Left lung (tissue), 4 donors: ENCODE measurements at regions not wholly inside any gene's neighbourhood (a gene's known extent, or its start where the extent isn't known, plus 50 kb on each side); places are given as distances from the start of the nearest gene placed in this dataset.

Experiments used
- ATAC-seq: fragments of 200-7000 bp; cut with Tn5 transposase; one replicate; pipeline ENCODE4 v1.9.1; 2020; ENCODE audit warnings: moderate library complexity
- DNase-seq, 4 donors: peaks; one replicate each; pipeline ENCODE4 v3.0.0-alpha.2; 2013 to 2020
- H3K27ac ChIP-seq, 2 donors: fragments of 200-600 bp; sonication (generic) in 1 of 2; one replicate each; pipeline versions ENCODE4 v1.5.0 to v1.8.0; 2020 to 2021
- H3K27me3 ChIP-seq, 2 donors: fragments of 200-600 bp; sonication (generic) in 1 of 2; one replicate each; pipeline versions ENCODE4 v1.5.0 to v1.8.0; 2020 to 2021
- H3K36me3 ChIP-seq, 2 donors: fragments of 200-600 bp; sonication (generic) in 1 of 2; one replicate each; pipeline versions ENCODE4 v1.5.0 to v1.8.0; 2020 to 2021
- H3K4me1 ChIP-seq, 2 donors: fragments of 200-600 bp; one replicate each; pipeline ENCODE4 v1.8.0; 2021
- H3K4me3 ChIP-seq, 2 donors: fragments of 200-600 bp; sonication (generic) in 1 of 2; one replicate each; pipeline versions ENCODE4 v1.5.0 to v1.8.0; 2020 to 2021; ENCODE audit warnings: mild to moderate bottlenecking in 1 of 2
- H3K9me3 ChIP-seq, 2 donors: fragments of 200-600 bp; sonication (generic) in 1 of 2; one replicate each; pipeline versions ENCODE4 v1.5.0 to v1.8.0; 2020 to 2021
- CTCF ChIP-seq, 2 donors: fragments of 200-600 bp; sonication (generic) in 1 of 2; IDR thresholded peaks; one replicate each; pipeline versions ENCODE4 v1.5.0 to v1.8.0; 2021; ENCODE audit warnings: antibody characterized with exemption in 2 of 2
- intact Hi-C, 2 donors: fragments of 100-400 bp; cut with DNase I; formaldehyde crosslinking; loops; one replicate each; pipeline versions ENCODE4 v1.11.2 to v1.14.2; 2022
- donor health status: DM: no; HTN: yes; CAD: no.
- donor health status: DM: no; HTN: no; CAD: no.

GRCh38 chr2:235312571-235312970 is 181.3 kb upstream of the AGAP1 start:
- Histone ChIP-seq H3K27ac (no peak overlapping the region), H3K36me3 (no peaks in the 10 kb centered on the region), H3K9me3 (peaks cover 0 to 4% of the 10 kb centered on the region in 2 donors), H3K27me3 (no peaks in the 10 kb centered on the region), H3K4me1 (no peaks in the 10 kb centered on the region), H3K4me3 (no peak overlapping the region)
- DNase-seq (no peak), ATAC-seq (no peak)
- intact Hi-C loops, result no loop called here
- no peak for TF ChIP-seq CTCF (IDR thresholded peaks at IDR 0.05)

GRCh38 chr2:235314371-235314930 is 179.4 kb upstream of the AGAP1 start:
- TF ChIP-seq CTCF (IDR thresholded peaks at IDR 0.05), result no peak
- Histone ChIP-seq H3K27me3 (no peaks in the 10 kb centered on the region), H3K36me3 (no peaks in the 10 kb centered on the region), H3K27ac (no peak overlapping the region), H3K9me3 (peaks cover 0 to 4% of the 10 kb centered on the region in 2 donors), H3K4me3 (no peak overlapping the region), H3K4me1 (no peaks in the 10 kb centered on the region)
- intact Hi-C loops, result no loop called here
- DNase-seq, result peak in 1 of 4 donors; percentile 12
- ATAC-seq, result no peak

GRCh38 chr2:235319095-235319494 is 174.7 kb upstream of the AGAP1 start:
- DNase-seq, result peak in 1 of 4 donors; percentile 32
- no peaks in the 10 kb centered on the region for H3K36me3 ChIP-seq
- no peak overlapping the region for H3K4me3 ChIP-seq
- peak; percentile 89 for ATAC-seq
- intact Hi-C loops, result no loop called here
- no peak for TF ChIP-seq CTCF (IDR thresholded peaks at IDR 0.05)
- H3K4me1 ChIP-seq, result no peaks in the 10 kb centered on the region
- no peaks in the 10 kb centered on the region for H3K27me3 ChIP-seq
- no peak overlapping the region for H3K27ac ChIP-seq
- no peaks in the 10 kb centered on the region for H3K9me3 ChIP-seq

GRCh38 chr2:235320326-235320725 is 173.5 kb upstream of the AGAP1 start:
- no peak for DNase-seq
- Histone ChIP-seq H3K9me3 (no peaks in the 10 kb centered on the region), H3K36me3 (no peaks in the 10 kb centered on the region), H3K4me3 (no peak overlapping the region), H3K27ac (no peak overlapping the region), H3K27me3 (no peaks in the 10 kb centered on the region), H3K4me1 (no peaks in the 10 kb centered on the region)
- no peak for TF ChIP-seq CTCF (IDR thresholded peaks at IDR 0.05)
- ATAC-seq, result no peak
- intact Hi-C loops, result no loop called here

- no peak overlapping the region for H3K4me3 ChIP-seq
- no peak for TF ChIP-seq CTCF (IDR thresholded peaks at IDR 0.05)
- no peaks in the 10 kb centered on the region for H3K27me3 ChIP-seq
- ATAC-seq (no peak), DNase-seq (peak in 1 of 4 donors; percentile 12)
- H3K27ac ChIP-seq, result no peak overlapping the region
- H3K4me1 ChIP-seq, result no peaks in the 10 kb centered on the region
- H3K9me3 ChIP-seq, result no peaks in the 10 kb centered on the region
- no peaks in the 10 kb centered on the region for H3K36me3 ChIP-seq
- intact Hi-C loops, result no loop called here
Observed at GRCh38 chr2:235324324-235324723, 169.5 kb upstream of the AGAP1 start.
